GM12878 (cell line): ENCODE measurements at regions not wholly inside any gene's neighbourhood (a gene's known extent, or its start where the extent isn't known, plus 50 kb on each side); places are given as distances from the start of the nearest gene placed in this dataset.

ENCODE experiments used
- ATAC-seq: fragments of 200-7000 bp; cut with Tn5 transposase; 3 replicates; pipeline ENCODE4 v1.9.1; 2020; ENCODE audit warnings: mild to moderate bottlenecking, moderate library complexity
- BruUV-seq: library from RNA; stranded (reverse); fragments of 400-500 nt; replicated peaks from 2 replicates; lab custom pipeline; 2021; lab: Mats Ljungman, UMichigan
- CTCF ChIA-PET: fragments of 300-600 bp; sonication (Branson Sonifier 250); formaldehyde crosslinking; extraction: SDS; loops from one replicate; lab custom pipeline; 2021; ENCODE audit warnings: inconsistent platforms; lab: Yijun Ruan, JAX
- POLR2A ChIA-PET: fragments of 350-600 bp; formaldehyde crosslinking; extraction: SDS; loops from one replicate; lab custom pipeline; 2021; ENCODE audit warnings: inconsistent platforms; lab: Charles Lee
- RAD21 ChIA-PET: fragments of 300-600 bp; sonication (Branson Sonifier 250); formaldehyde crosslinking; loops from one replicate; lab custom pipeline; 2023; ENCODE audit warnings: antibody characterized with exemption; ENCODE audit not compliant: unreplicated experiment; lab: Charles Lee
- SMC1A ChIA-PET: fragments of 300-600 bp; sonication (Branson Sonifier 250); formaldehyde crosslinking; loops from one replicate; lab custom pipeline; 2023; ENCODE audit not compliant: unreplicated experiment, uncharacterized antibody; lab: Charles Lee
- DNase-seq: peaks from one replicate; pipeline ENCODE4 v3.0.0-alpha.2; 2011; ENCODE audit warnings: low read depth, low spot score
- FAIRE-seq: peaks from 3 replicates; lab custom pipeline; 2011; peaks lifted over from hg19 to GRCh38; lab: Jason Lieb, UNC
- H2AFZ ChIP-seq: 2 replicates; pipeline ENCODE4 v1.6.0; 2011; ENCODE audit warnings: low read depth, low read length, control low read depth; ENCODE audit not compliant: control insufficient read depth
- H3K27ac ChIP-seq: 2 replicates; pipeline ENCODE4 v1.5.1; 2011; ENCODE audit warnings: control low read depth; ENCODE audit not compliant: control insufficient read depth, insufficient read depth
- H3K27me3 ChIP-seq, 2 experiments: replicated peaks in 1 of 2; 2 replicates each; pipeline versions ENCODE4 v1.6.0 to v1.6.1; 2011; ENCODE audit warnings: low read length in 1 of 2; ENCODE audit not compliant: control insufficient read depth in 2 of 2, insufficient read depth in 2 of 2
- H3K36me3 ChIP-seq, 2 experiments: 2 replicates each; pipeline ENCODE4 v1.5.1; 2011; ENCODE audit warnings: low read length in 1 of 2; ENCODE audit not compliant: control insufficient read depth in 2 of 2, insufficient read depth in 2 of 2
- H3K4me1 ChIP-seq: 2 replicates; pipeline ENCODE4 v1.6.1; 2011; ENCODE audit warnings: mild to moderate bottlenecking, low read length, moderate library complexity, mixed read lengths; ENCODE audit not compliant: control insufficient read depth, insufficient read depth
- H3K4me2 ChIP-seq: 2 replicates; pipeline ENCODE4 v1.6.0; 2011; ENCODE audit warnings: control low read depth; ENCODE audit not compliant: control insufficient read depth, insufficient read depth
- H3K4me3 ChIP-seq: fragments of 200-600 bp; sonication (generic); 2 replicates; pipeline ENCODE4 v1.5.1; 2016
- H3K79me2 ChIP-seq: 2 replicates; pipeline ENCODE4 v1.6.0; 2011; ENCODE audit warnings: low read length; ENCODE audit not compliant: control insufficient read depth, insufficient read depth
- H3K9ac ChIP-seq: 2 replicates; pipeline ENCODE4 v1.8.0; 2011; ENCODE audit warnings: low read length, control low read depth, mixed read lengths; ENCODE audit not compliant: control insufficient read depth, insufficient read depth
- H3K9me3 ChIP-seq: replicated peaks from 3 replicates; pipeline ENCODE4 v1.5.1; 2011; ENCODE audit warnings: mild to moderate bottlenecking, low read length; ENCODE audit not compliant: control insufficient read depth, insufficient read depth
- H4K20me1 ChIP-seq: 2 replicates; pipeline ENCODE4 v1.6.0; 2011; ENCODE audit not compliant: control insufficient read depth, insufficient read depth
- BMI1 ChIP-seq: fragments of 450-650 bp; IDR thresholded peaks from 2 replicates; pipeline ENCODE4 v1.6.1; 2016; ENCODE audit warnings: mild to moderate bottlenecking, moderate library complexity, borderline replicate concordance
- YY1 ChIP-seq: IDR thresholded peaks from 2 replicates; pipeline ENCODE4 v1.6.1; 2011; ENCODE audit warnings: low read depth, mild to moderate bottlenecking, low read length
- in situ Hi-C: fragments of 300-500 bp; cut with MboI; formaldehyde crosslinking; loops from 9 replicates; pipeline ENCODE4 v1.14.3; 2018; ENCODE audit warnings: mixed read lengths
- intact Hi-C: fragments of 100-400 bp; cut with micrococcal nuclease; formaldehyde crosslinking; loops from one replicate; pipeline ENCODE4 v1.14.2; 2022; ENCODE audit not compliant: unreplicated experiment
- TF ChIP-seq, protein P1 (sequence below): fragments of 450-650 bp; formaldehyde crosslinking; IDR thresholded peaks from 2 replicates; pipeline ENCODE4 v1.5.0; 2022; ENCODE audit warnings: mild to moderate bottlenecking, missing genetic modification characterization
- TF ChIP-seq, protein P2 (sequence below): fragments of 450-650 bp; IDR thresholded peaks from 2 replicates; pipeline ENCODE4 v1.6.1; 2017; ENCODE audit warnings: borderline replicate concordance

DNA sequence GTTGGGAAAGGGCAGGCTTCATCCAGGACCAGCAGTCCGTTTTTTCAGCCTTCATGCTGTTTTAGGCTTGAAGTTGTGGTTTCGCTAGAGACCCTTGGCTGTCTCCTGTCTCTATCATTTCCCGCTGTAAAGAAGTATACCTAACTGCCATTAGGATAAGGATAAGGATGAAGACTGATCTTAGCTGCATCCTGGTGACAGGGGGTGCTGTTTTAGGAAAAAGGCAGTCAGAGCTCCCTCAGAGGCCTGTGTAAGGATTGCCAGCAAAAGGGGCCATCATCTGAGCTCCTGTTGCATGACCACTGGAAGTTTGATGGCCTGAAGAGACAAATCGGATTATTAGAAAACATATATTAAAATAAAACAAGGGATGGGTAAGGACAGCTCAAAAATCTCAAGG is 64.8 kb upstream of the FGF10 start (continued):
- TF ChIP-seq, protein P1, sequence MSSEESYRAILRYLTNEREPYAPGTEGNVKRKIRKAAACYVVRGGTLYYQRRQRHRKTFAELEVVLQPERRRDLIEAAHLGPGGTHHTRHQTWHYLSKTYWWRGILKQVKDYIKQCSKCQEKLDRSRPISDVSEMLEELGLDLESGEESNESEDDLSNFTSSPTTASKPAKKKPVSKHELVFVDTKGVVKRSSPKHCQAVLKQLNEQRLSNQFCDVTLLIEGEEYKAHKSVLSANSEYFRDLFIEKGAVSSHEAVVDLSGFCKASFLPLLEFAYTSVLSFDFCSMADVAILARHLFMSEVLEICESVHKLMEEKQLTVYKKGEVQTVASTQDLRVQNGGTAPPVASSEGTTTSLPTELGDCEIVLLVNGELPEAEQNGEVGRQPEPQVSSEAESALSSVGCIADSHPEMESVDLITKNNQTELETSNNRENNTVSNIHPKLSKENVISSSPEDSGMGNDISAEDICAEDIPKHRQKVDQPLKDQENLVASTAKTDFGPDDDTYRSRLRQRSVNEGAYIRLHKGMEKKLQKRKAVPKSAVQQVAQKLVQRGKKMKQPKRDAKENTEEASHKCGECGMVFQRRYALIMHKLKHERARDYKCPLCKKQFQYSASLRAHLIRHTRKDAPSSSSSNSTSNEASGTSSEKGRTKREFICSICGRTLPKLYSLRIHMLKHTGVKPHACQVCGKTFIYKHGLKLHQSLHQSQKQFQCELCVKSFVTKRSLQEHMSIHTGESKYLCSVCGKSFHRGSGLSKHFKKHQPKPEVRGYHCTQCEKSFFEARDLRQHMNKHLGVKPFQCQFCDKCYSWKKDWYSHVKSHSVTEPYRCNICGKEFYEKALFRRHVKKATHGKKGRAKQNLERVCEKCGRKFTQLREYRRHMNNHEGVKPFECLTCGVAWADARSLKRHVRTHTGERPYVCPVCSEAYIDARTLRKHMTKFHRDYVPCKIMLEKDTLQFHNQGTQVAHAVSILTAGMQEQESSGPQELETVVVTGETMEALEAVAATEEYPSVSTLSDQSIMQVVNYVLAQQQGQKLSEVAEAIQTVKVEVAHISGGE (CRISPR knock-in tag): no peak
- TF ChIP-seq YY1 (no peak), BMI1 (no peak)
- TF ChIP-seq, all 136 proteins: peak for 0

DNA sequence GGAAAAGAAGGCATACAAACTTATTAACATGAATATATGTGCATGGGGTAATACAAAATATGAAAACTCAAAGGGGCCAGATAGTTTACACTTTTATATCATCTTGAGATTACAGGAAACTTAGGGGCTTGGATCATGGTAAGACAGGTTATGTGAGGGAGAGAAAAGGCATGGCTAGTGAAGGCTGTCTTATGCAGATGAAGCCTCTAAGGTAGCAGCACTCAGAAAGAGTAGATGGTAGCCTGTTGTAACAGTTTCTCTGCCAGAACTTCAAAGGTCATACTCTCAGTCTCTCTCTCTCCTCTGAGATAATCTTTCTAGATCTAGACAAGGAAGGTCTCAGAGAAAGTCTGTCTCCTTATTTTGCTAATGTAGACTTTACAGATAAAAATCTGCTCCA is 57.2 kb upstream of the FGF10 start:
- Histone ChIP-seq H2AFZ (no peak overlapping the region), H4K20me1 (no peaks in the 10 kb centered on the region), H3K27me3 (no peaks in the 10 kb centered on the region), H3K36me3 (no peaks in the 10 kb centered on the region), H3K4me1 (no peaks in the 10 kb centered on the region), H3K4me3 (no peak overlapping the region), H3K27ac (no peak overlapping the region), H3K79me2 (no peaks in the 10 kb centered on the region), H3K4me2 (no peak overlapping the region), H3K9ac (no peak overlapping the region), H3K9me3 (no peaks in the 10 kb centered on the region)
- in situ Hi-C loops (no loop called here), intact Hi-C loops (no loop called here)
- no peak for FAIRE-seq
- no peak for DNase-seq
- POLR2A ChIA-PET: no interaction called here
- TF ChIP-seq, protein P2, sequence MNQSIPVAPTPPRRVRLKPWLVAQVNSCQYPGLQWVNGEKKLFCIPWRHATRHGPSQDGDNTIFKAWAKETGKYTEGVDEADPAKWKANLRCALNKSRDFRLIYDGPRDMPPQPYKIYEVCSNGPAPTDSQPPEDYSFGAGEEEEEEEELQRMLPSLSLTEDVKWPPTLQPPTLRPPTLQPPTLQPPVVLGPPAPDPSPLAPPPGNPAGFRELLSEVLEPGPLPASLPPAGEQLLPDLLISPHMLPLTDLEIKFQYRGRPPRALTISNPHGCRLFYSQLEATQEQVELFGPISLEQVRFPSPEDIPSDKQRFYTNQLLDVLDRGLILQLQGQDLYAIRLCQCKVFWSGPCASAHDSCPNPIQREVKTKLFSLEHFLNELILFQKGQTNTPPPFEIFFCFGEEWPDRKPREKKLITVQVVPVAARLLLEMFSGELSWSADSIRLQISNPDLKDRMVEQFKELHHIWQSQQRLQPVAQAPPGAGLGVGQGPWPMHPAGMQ: no peak
- CTCF ChIA-PET: no interaction called here
- no peak for ATAC-seq
- SMC1A ChIA-PET: no interaction called here
- RAD21 ChIA-PET: no interaction called here
- no TSS peak for BruUV-seq
